Activated naive CD4-positive, alpha-beta T cell treated with anti-CD3 and anti-CD28 coated beads for 36 hours (primary cell): ENCODE measurements at regions not wholly inside any gene's neighbourhood (a gene's known extent, or its start where the extent isn't known, plus 50 kb on each side); places are given as distances from the start of the nearest gene placed in this dataset.
"Not testable (repeated sequence)": the region's sequence is repeated elsewhere in the genome, so short reads cannot be mapped to it uniquely, and the experiment has no call there.

Experiments used
- CTCF ChIA-PET: fragments of 350-600 bp; sonication (Branson Sonifier 250); formaldehyde crosslinking; loops from one replicate; lab custom pipeline; 2021; ENCODE audit warnings: antibody characterized with exemption; lab: Charles Lee
- DNase-seq: peaks from one replicate; pipeline ENCODE4 v3.0.0-alpha.2; 2020
- H3K27ac Mint-ChIP-seq: one replicate; pipeline ENCODE4 v1.8.0; 2021; ENCODE audit warnings: mild to moderate bottlenecking, mixed read lengths
- H3K27me3 Mint-ChIP-seq: one replicate; pipeline ENCODE4 v1.8.0; 2021; ENCODE audit warnings: low read depth, mixed read lengths
- H3K36me3 Mint-ChIP-seq: one replicate; pipeline ENCODE4 v1.8.0; 2021; ENCODE audit warnings: low read depth, mixed read lengths
- H3K4me1 Mint-ChIP-seq: one replicate; pipeline ENCODE4 v1.8.0; 2021; ENCODE audit warnings: low read depth, mixed read lengths
- H3K4me3 Mint-ChIP-seq: one replicate; pipeline ENCODE4 v1.8.0; 2021; ENCODE audit warnings: mild to moderate bottlenecking, moderate library complexity, mixed read lengths
- H3K9me3 Mint-ChIP-seq: one replicate; pipeline ENCODE4 v1.8.0; 2021; ENCODE audit warnings: mixed read lengths
- intact Hi-C: fragments of 100-400 bp; cut with micrococcal nuclease; formaldehyde crosslinking; loops from one replicate; pipeline ENCODE4 v1.15.1; 2023

GRCh38 chrX:96563646-96564045 is 121.0 kb upstream of the DIAPH2 start:
- Mint-ChIP-seq H3K27me3 (no peaks in the 10 kb centered on the region), H3K4me1 (no peaks in the 10 kb centered on the region), H3K27ac (no peak overlapping the region), H3K36me3 (no peaks in the 10 kb centered on the region), H3K9me3 (no peaks in the 10 kb centered on the region), H3K4me3 (no peak overlapping the region)
- CTCF ChIA-PET, result no interaction called here
- intact Hi-C loops, result no loop called here
- DNase-seq, result no peak

GRCh38 chrX:96564595-96564994 is 120.0 kb upstream of the DIAPH2 start:
- DNase-seq, result no peak
- Mint-ChIP-seq H3K4me1 (no peaks in the 10 kb centered on the region), H3K36me3 (no peaks in the 10 kb centered on the region), H3K4me3 (no peak overlapping the region), H3K27ac (no peak overlapping the region), H3K9me3 (no peaks in the 10 kb centered on the region), H3K27me3 (no peaks in the 10 kb centered on the region)
- intact Hi-C loops, result no loop called here
- CTCF ChIA-PET, result no interaction called here

GRCh38 chrX:96566878-96567277 is 117.8 kb upstream of the DIAPH2 start:
- H3K27ac Mint-ChIP-seq, result no peak overlapping the region
- intact Hi-C loops, result no loop called here
- no peaks in the 10 kb centered on the region for H3K9me3 Mint-ChIP-seq
- no peaks in the 10 kb centered on the region for H3K27me3 Mint-ChIP-seq
- no peak overlapping the region for H3K4me3 Mint-ChIP-seq
- CTCF ChIA-PET, result no interaction called here
- H3K4me1 Mint-ChIP-seq, result no peaks in the 10 kb centered on the region
- DNase-seq, result no peak
- H3K36me3 Mint-ChIP-seq, result no peaks in the 10 kb centered on the region

- intact Hi-C loops, result no loop called here
- no peak overlapping the region for H3K4me3 Mint-ChIP-seq
- no peaks in the 10 kb centered on the region for H3K27me3 Mint-ChIP-seq
- CTCF ChIA-PET, result no interaction called here
- no peaks in the 10 kb centered on the region for H3K4me1 Mint-ChIP-seq
- no peaks in the 10 kb centered on the region for H3K36me3 Mint-ChIP-seq
- no peak overlapping the region for H3K27ac Mint-ChIP-seq
- DNase-seq, result no peak
- no peaks in the 10 kb centered on the region for H3K9me3 Mint-ChIP-seq
Observed at GRCh38 chrX:96568071-96568470, 116.6 kb upstream of the DIAPH2 start.

- Mint-ChIP-seq H3K4me3 (no peak overlapping the region), H3K9me3 (no peaks in the 10 kb centered on the region), H3K27me3 (no peaks in the 10 kb centered on the region), H3K36me3 (no peaks in the 10 kb centered on the region), H3K27ac (no peak overlapping the region), H3K4me1 (no peaks in the 10 kb centered on the region)
- no peak for DNase-seq
- intact Hi-C loops, result no loop called here
- CTCF ChIA-PET, result no interaction called here
Observed at GRCh38 chrX:96569034-96569433, 115.6 kb upstream of the DIAPH2 start.

- intact Hi-C loops, result no loop called here
- Mint-ChIP-seq H3K27me3 (no peaks in the 10 kb centered on the region), H3K27ac (no peak overlapping the region), H3K36me3 (no peaks in the 10 kb centered on the region), H3K4me1 (no peaks in the 10 kb centered on the region), H3K4me3 (no peak overlapping the region), H3K9me3 (no peaks in the 10 kb centered on the region)
- no peak for DNase-seq
- CTCF ChIA-PET, result no interaction called here
Observed at GRCh38 chrX:96575011-96575410, 109.6 kb upstream of the DIAPH2 start.

GRCh38 chrX:96576368-96576767 is 108.3 kb upstream of the DIAPH2 start:
- Mint-ChIP-seq H3K27ac (no peak overlapping the region), H3K4me3 (no peak overlapping the region), H3K27me3 (no peaks in the 10 kb centered on the region), H3K9me3 (no peaks in the 10 kb centered on the region), H3K36me3 (no peaks in the 10 kb centered on the region), H3K4me1 (no peaks in the 10 kb centered on the region)
- DNase-seq, result no peak
- CTCF ChIA-PET, result no interaction called here
- intact Hi-C loops, result no loop called here

GRCh38 chrX:96578781-96579180 is 105.9 kb upstream of the DIAPH2 start:
- CTCF ChIA-PET, result no interaction called here
- DNase-seq, result no peak

GRCh38 chrX:96579252-96579651 is 105.4 kb upstream of the DIAPH2 start:
- no peaks in the 10 kb centered on the region for H3K36me3 Mint-ChIP-seq
- H3K9me3 Mint-ChIP-seq, result no peaks in the 10 kb centered on the region
- CTCF ChIA-PET, result no interaction called here
- intact Hi-C loops, result no loop called here
- DNase-seq, result no peak
- no peak overlapping the region for H3K4me3 Mint-ChIP-seq
- no peaks in the 10 kb centered on the region for H3K27me3 Mint-ChIP-seq
- no peaks in the 10 kb centered on the region for H3K4me1 Mint-ChIP-seq
- H3K27ac Mint-ChIP-seq, result no peak overlapping the region

More at GRCh38 chrX:96578781-96579180, 105.9 kb upstream of the DIAPH2 start:
- Mint-ChIP-seq H3K4me1 (no peaks in the 10 kb centered on the region), H3K9me3 (no peaks in the 10 kb centered on the region), H3K27me3 (no peaks in the 10 kb centered on the region), H3K36me3 (no peaks in the 10 kb centered on the region), H3K27ac (no peak overlapping the region), H3K4me3 (no peak overlapping the region)
- intact Hi-C loops, result no loop called here

- no peaks in the 10 kb centered on the region for H3K9me3 Mint-ChIP-seq
- no peak for DNase-seq
- CTCF ChIA-PET, result no interaction called here
- H3K36me3 Mint-ChIP-seq, result no peaks in the 10 kb centered on the region
- H3K27ac Mint-ChIP-seq, result no peak overlapping the region
- no peaks in the 10 kb centered on the region for H3K27me3 Mint-ChIP-seq
- no peaks in the 10 kb centered on the region for H3K4me1 Mint-ChIP-seq
- no peak overlapping the region for H3K4me3 Mint-ChIP-seq
- intact Hi-C loops, result no loop called here
Observed at GRCh38 chrX:96590403-96590802, 94.2 kb upstream of the DIAPH2 start.

- Mint-ChIP-seq H3K4me3 (no peak overlapping the region), H3K36me3 (no peaks in the 10 kb centered on the region), H3K27me3 (no peaks in the 10 kb centered on the region), H3K4me1 (no peaks in the 10 kb centered on the region), H3K9me3 (no peaks in the 10 kb centered on the region), H3K27ac (no peak overlapping the region)
- CTCF ChIA-PET, result no interaction called here
- intact Hi-C loops, result no loop called here
- no peak for DNase-seq
Observed at GRCh38 chrX:96591421-96591820, 93.2 kb upstream of the DIAPH2 start.

- H3K27ac Mint-ChIP-seq, CTCF ChIA-PET, intact Hi-C loops, H3K4me3 Mint-ChIP-seq, H3K4me1 Mint-ChIP-seq, H3K27me3 Mint-ChIP-seq, H3K9me3 Mint-ChIP-seq, H3K36me3 Mint-ChIP-seq, DNase-seq: not testable (repeated sequence)
Observed at GRCh38 chrX:96597847-96598246, 86.8 kb upstream of the DIAPH2 start.

GRCh38 chrX:96611619-96612362 is 72.9 kb upstream of the DIAPH2 start:
- intact Hi-C loops, result no loop called here
- no peak overlapping the region for H3K27ac Mint-ChIP-seq
- CTCF ChIA-PET, result no interaction called here
- no peaks in the 10 kb centered on the region for H3K4me1 Mint-ChIP-seq
- H3K9me3 Mint-ChIP-seq, result no peaks in the 10 kb centered on the region
- DNase-seq, result no peak
- H3K36me3 Mint-ChIP-seq, result no peaks in the 10 kb centered on the region
- no peak overlapping the region for H3K4me3 Mint-ChIP-seq
- H3K27me3 Mint-ChIP-seq, result no peaks in the 10 kb centered on the region
